ENCODE measurements at regions not wholly inside any gene's neighbourhood (a gene's known extent, or its start where the extent isn't known, plus 50 kb on each side); places are given as distances from the start of the nearest gene placed in this dataset.

DNA sequence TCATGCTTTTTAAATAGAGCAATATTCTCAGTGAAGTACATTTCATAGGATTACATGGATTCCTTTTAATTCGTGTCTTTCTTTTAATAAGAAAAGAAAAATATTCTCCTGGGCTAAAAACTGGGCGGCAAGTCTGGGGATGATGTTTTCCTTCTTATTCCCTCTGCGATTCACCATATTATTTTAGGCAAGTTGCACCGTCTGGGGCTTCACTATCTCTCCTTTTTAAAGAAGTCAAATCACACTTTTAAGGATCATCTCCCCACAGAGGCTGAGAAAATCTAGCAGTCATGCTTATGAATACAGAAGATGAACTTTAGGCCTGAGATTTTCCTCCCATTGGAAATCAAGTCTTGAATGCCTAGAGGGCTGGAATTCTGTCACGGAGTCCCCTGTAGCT lies 104.1 kb downstream of the COPS8 start:
- intact Hi-C loops (cut with micrococcal nuclease) = no loop called here

DNA sequence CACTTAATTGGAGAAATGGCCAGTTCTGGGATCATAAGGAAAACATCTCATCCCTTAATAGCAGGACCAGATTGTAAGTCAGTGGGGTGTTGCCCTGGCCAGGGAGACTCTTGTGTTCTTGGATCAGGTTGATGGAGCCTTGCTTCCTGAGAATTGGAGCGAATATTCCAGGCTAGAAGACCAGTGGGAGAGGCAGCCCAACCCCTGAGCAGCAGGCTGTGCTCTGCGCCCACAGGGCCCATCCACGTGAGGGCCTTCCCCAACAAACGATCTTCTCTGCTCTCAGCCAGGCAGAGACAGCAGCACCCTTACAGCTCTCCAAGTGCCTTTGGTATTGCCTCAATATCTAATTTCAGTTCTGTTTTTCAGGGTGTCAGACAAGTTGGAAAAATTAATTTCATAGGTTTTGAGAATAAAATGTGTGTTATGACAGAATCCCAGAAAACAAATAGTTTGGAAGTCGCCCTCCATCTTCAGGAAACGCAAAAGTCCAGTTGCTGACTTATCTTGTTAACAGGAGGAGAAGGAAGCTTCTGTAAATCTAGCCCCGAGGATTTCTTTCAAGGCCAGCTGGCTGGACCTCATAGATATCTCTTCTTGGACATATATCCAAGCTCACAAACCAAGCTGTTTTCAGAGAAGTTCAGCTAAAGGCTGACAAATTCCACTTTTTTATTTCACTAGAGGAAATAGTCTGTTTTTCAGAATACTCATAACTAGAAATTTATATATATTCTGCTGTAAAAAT lies 105.5 kb downstream of the COPS8 start:
- intact Hi-C loops (cut with micrococcal nuclease) = no loop called here
- Mint-ChIP-seq H3K27ac (no peak overlapping the region), H3K27me3 (peaks cover 14% of the 10 kb centered on the region)

More for the DNA sequence above, 104.1 kb downstream of the COPS8 start:
- no peaks in the 10 kb centered on the region for H3K9me3 Mint-ChIP-seq
- H3K4me3 Mint-ChIP-seq = no peak overlapping the region
- H3K27me3 Mint-ChIP-seq = peaks cover 16% of the 10 kb centered on the region
- H3K27ac Mint-ChIP-seq = no peak overlapping the region
- DNase-seq = no peak
- TF ChIP-seq, protein P1, sequence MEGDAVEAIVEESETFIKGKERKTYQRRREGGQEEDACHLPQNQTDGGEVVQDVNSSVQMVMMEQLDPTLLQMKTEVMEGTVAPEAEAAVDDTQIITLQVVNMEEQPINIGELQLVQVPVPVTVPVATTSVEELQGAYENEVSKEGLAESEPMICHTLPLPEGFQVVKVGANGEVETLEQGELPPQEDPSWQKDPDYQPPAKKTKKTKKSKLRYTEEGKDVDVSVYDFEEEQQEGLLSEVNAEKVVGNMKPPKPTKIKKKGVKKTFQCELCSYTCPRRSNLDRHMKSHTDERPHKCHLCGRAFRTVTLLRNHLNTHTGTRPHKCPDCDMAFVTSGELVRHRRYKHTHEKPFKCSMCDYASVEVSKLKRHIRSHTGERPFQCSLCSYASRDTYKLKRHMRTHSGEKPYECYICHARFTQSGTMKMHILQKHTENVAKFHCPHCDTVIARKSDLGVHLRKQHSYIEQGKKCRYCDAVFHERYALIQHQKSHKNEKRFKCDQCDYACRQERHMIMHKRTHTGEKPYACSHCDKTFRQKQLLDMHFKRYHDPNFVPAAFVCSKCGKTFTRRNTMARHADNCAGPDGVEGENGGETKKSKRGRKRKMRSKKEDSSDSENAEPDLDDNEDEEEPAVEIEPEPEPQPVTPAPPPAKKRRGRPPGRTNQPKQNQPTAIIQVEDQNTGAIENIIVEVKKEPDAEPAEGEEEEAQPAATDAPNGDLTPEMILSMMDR (IDR thresholded peaks at IDR 0.05) = no peak
- no peak for ATAC-seq
- no peaks in the 10 kb centered on the region for H3K4me1 Mint-ChIP-seq (ENCODE audit: low read depth)
- ChIA-PET POLR2A (interaction anchor here (0.7 kb wide), 1 partner anchor 943 kb away, joined by 3 read pairs; no protein-coding TSS in a partner anchor), CTCF (interaction anchor here (0.6 kb wide), 1 partner anchor 68 kb away, joined by 3 read pairs; no protein-coding TSS in a partner anchor)
- H3K36me3 Mint-ChIP-seq (ENCODE audit: low read depth) = no peaks in the 10 kb centered on the region

GRCh38 chr2:237191714-237192081 lies 106.0 kb downstream of the COPS8 start:
- H3K27ac Mint-ChIP-seq = no peak overlapping the region
- H3K27me3 Mint-ChIP-seq = peaks cover 10% of the 10 kb centered on the region
- DNase-seq (no peak), ATAC-seq (no peak)
- no peaks in the 10 kb centered on the region for H3K9me3 Mint-ChIP-seq
- ChIA-PET POLR2A (no interaction called here), CTCF (interaction anchor here (1.4 kb wide), 1 partner anchor 26 kb away, joined by 4 read pairs; no protein-coding TSS in a partner anchor)
- no peaks in the 10 kb centered on the region for H3K4me1 Mint-ChIP-seq (ENCODE audit: low read depth)
- H3K36me3 Mint-ChIP-seq (ENCODE audit: low read depth) = no peaks in the 10 kb centered on the region
- TF ChIP-seq, protein P1 (IDR thresholded peaks at IDR 0.05) = no peak
- no peak overlapping the region for H3K4me3 Mint-ChIP-seq
- intact Hi-C loops (cut with micrococcal nuclease) = no loop called here

More for the DNA sequence above, 105.5 kb downstream of the COPS8 start:
- POLR2A ChIA-PET = no interaction called here
- ATAC-seq (no peak), DNase-seq (no peak)
- Mint-ChIP-seq H3K4me1 (ENCODE audit: low read depth) (no peaks in the 10 kb centered on the region), H3K9me3 (no peaks in the 10 kb centered on the region), H3K36me3 (ENCODE audit: low read depth) (no peaks in the 10 kb centered on the region), H3K4me3 (no peak overlapping the region)
- CTCF ChIA-PET = no interaction called here
- TF ChIP-seq, protein P1 (IDR thresholded peaks at IDR 0.05) = no peak

GRCh38 chr2:237192881-237193280 lies 107.2 kb downstream of the COPS8 start:
- intact Hi-C loops (cut with micrococcal nuclease) = no loop called here
- DNase-seq (no peak), ATAC-seq (no peak)
- no peaks in the 10 kb centered on the region for H3K9me3 Mint-ChIP-seq
- CTCF ChIA-PET = interaction anchor here (1.4 kb wide), 1 partner anchor 27 kb away, joined by 4 read pairs; no protein-coding TSS in a partner anchor
- no peak overlapping the region for H3K4me3 Mint-ChIP-seq
- peaks cover 8% of the 10 kb centered on the region for H3K27me3 Mint-ChIP-seq
- no peaks in the 10 kb centered on the region for H3K4me1 Mint-ChIP-seq (ENCODE audit: low read depth)
- H3K27ac Mint-ChIP-seq = no peak overlapping the region
- H3K36me3 Mint-ChIP-seq (ENCODE audit: low read depth) = no peaks in the 10 kb centered on the region
- POLR2A ChIA-PET = no interaction called here
- TF ChIP-seq, protein P1 (IDR thresholded peaks at IDR 0.05) = no peak

- ChIA-PET CTCF (no interaction called here), POLR2A (no interaction called here)
- Mint-ChIP-seq H3K27ac (no peak overlapping the region), H3K4me1 (ENCODE audit: low read depth) (no peaks in the 10 kb centered on the region), H3K27me3 (peaks cover 8% of the 10 kb centered on the region), H3K36me3 (ENCODE audit: low read depth) (no peaks in the 10 kb centered on the region), H3K9me3 (no peaks in the 10 kb centered on the region), H3K4me3 (no peak overlapping the region)
- no peak for DNase-seq
- ATAC-seq = no peak
- TF ChIP-seq, protein P1 (IDR thresholded peaks at IDR 0.05) = no peak
- intact Hi-C loops (cut with micrococcal nuclease) = no loop called here
Observed at GRCh38 chr2:237193436-237193835, 107.7 kb downstream of the COPS8 start.

All from activated CD8-positive, alpha-beta T cell treated with anti-CD3 and anti-CD28 coated beads for 36 hours (primary cell).